Esophagus (tissue), 2 donors: ENCODE measurements at regions not wholly inside any gene's neighbourhood (a gene's known extent, or its start where the extent isn't known, plus 50 kb on each side); places are given as distances from the start of the nearest gene placed in this dataset.

ENCODE experiments used
- H3K27ac ChIP-seq, 2 donors: one replicate each; pipeline ENCODE4 v1.5.1; 2013; ENCODE audit warnings: low read depth in 2 of 2, mild to moderate bottlenecking in 2 of 2, inconsistent platforms in 1 of 2, low read length in 1 of 2, moderate library complexity in 1 of 2
- H3K27me3 ChIP-seq, 2 donors: one replicate each; pipeline ENCODE4 v1.6.1; 2013; ENCODE audit warnings: low read length in 2 of 2, control low read depth in 1 of 2, mild to moderate bottlenecking in 1 of 2; ENCODE audit not compliant: insufficient read depth in 2 of 2, control insufficient read depth in 1 of 2
- H3K36me3 ChIP-seq, 2 donors: one replicate each; pipeline ENCODE4 v1.6.1; 2013; ENCODE audit warnings: low read length in 1 of 2; ENCODE audit not compliant: control insufficient read depth in 2 of 2, insufficient read depth in 2 of 2
- H3K4me1 ChIP-seq, 2 donors: one replicate each; pipeline ENCODE4 v1.6.1; 2013; ENCODE audit warnings: low read length in 1 of 2; ENCODE audit not compliant: control insufficient read depth in 2 of 2, insufficient read depth in 2 of 2
- H3K4me3 ChIP-seq, 2 donors: one replicate each; pipeline ENCODE4 v1.5.1; 2013; ENCODE audit warnings: low read length in 2 of 2, mild to moderate bottlenecking in 2 of 2, low read depth in 1 of 2, moderate library complexity in 1 of 2
- H3K9me3 ChIP-seq, 2 donors: one replicate each; pipeline ENCODE4 v1.6.1; 2013; ENCODE audit warnings: mild to moderate bottlenecking in 2 of 2, low read depth in 1 of 2, low read length in 1 of 2, moderate library complexity in 1 of 2; ENCODE audit not compliant: control insufficient read depth in 2 of 2, insufficient read depth in 1 of 2
- WGBS, 2 donors: extraction: QIAGEN DNeasy Blood & Tissue Kit; methylation state at CpG; one replicate each; pipeline ENCODE4 v1.1.7; 2013; 5-methylcytosine and 5-hydroxymethylcytosine counted together
- donor health status: healthy with polysubstance abuse.
- donor health status: Bipolar disorder and iron deficiency.

DNA sequence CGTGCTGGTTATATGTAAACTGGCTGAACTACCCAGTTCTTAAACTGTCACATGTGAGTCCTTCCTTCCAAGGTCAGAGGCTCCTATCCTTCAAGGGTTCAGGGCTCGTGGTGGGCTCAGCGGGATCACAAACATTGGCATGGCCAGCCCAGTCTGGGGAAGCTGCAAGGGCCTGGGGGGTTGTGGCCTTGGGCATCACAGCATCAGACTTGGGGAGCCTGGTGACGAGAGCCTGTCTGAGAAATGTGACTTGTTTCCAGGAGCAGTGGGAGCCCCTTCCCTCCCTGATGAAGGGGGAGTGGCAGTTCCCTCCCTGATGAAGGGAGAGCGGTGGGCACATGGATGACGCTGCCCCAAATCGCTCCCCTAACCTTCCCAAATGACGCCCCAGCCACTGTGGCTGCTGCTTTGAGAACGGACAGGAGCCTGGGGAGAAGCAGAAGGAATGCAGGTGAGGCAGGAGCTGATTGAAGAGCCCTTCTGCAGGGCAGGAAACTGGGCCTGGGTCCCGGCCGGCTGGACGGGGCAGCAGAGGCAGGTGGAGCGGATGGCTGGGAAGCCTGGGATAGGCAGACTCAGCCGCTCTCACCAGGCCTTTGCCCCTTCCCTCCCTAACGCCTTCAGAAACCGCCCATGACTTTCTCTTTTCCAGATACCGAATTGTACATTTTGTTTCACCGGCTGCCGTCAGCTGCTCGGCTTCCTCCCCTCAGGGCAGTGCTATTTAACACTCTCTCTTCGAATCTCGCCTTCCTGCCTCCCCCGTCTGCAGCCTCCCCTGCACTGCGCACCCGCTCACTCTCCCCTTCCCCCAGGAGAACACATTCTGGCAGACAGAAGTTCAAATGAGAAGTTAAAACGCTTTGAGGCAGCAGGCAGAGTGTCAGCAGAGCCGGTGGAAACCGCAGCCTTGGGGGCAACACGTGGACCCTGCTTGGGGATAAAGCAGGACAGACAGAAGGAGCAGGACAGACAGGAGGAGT, 1486.7 kb downstream of the BRD1 start:
- no peaks in the 10 kb centered on the region for H3K36me3 ChIP-seq
- no peaks in the 10 kb centered on the region for H3K4me1 ChIP-seq
- H3K27ac ChIP-seq: no peak overlapping the region
- no peaks in the 10 kb centered on the region for H3K27me3 ChIP-seq
- H3K9me3 ChIP-seq: no peaks in the 10 kb centered on the region
- H3K4me3 ChIP-seq: no peak overlapping the region
- 28 to 31% methylated on average over 29 of the region's 29 CpGs for WGBS, 2 donors

DNA sequence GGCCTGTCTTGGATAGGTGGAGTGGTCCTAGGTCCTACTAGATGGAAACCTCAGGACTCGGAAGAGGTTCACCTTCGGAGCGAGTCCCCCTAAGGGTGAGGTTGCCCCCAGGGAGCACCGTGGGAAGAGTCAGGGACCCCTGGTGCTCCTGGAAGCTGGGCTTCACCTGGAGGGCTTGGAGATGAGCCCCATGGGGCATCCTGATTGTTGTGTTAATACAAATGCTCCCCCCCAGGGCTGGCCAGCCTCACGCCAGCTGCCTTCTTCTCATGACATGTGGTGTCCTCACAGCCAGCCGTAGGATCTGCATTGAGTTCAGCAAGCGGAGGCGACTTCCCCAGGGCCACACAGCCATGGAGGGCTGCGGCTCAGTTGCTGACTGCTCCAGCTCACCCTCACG, 1487.5 kb downstream of the BRD1 start:
- H3K4me3 ChIP-seq: no peak overlapping the region
- no peaks in the 10 kb centered on the region for H3K9me3 ChIP-seq
- H3K4me1 ChIP-seq: peaks cover 0 to 1% of the 10 kb centered on the region in 2 donors
- no peak overlapping the region for H3K27ac ChIP-seq
- H3K27me3 ChIP-seq: no peaks in the 10 kb centered on the region
- H3K36me3 ChIP-seq: no peaks in the 10 kb centered on the region
- 80% methylated on average over 10 of the region's 10 CpGs for WGBS, 2 donors

DNA sequence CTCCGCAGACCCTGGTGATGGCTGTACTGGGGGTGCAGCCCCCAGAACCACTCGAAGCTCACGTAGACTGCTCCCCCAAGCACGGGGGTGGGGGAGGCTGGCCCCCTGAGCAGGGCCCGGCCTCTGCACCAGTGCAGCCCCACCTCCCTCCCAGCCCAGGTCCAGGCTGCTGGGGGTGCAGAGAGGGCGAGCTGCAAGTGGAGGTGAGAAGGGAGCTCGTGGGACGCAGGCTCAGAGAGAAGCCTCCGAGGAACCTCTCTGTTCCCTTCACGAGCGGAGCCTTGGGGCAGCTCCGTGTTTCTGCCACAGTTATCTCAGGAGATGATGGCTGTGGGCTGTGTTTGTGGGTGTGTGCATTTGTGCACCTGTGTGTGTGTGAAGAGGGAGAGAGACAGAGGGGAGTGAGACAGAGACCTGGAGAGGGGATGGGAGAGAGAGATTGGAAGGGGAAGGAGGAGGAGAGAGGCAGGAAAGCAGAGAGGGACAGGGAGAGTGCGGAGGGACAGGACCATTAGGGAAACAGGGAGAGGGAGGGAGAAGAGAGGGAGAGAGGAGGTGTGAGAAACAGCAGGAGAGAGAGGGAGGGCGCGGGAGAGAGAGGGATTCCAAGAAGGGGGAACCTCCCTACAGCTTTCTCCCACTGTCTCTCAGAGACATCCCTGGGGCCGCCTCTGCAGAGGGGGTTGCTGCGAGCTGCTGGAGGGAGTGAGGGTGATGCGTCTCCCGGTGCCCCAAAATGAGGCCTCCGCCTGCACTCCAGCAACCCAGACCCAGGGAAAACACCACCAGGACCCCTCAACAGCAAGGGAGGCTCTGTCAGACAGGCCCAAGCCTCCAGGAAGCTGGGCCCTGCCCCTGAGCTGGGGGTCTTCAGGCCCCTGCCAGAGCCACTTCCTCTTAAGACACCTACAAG, 1488.6 kb downstream of the BRD1 start:
- no peaks in the 10 kb centered on the region for H3K27me3 ChIP-seq
- no peaks in the 10 kb centered on the region for H3K36me3 ChIP-seq
- H3K9me3 ChIP-seq: no peaks in the 10 kb centered on the region
- H3K27ac ChIP-seq: no peak overlapping the region
- H3K4me1 ChIP-seq: peaks cover 0 to 3% of the 10 kb centered on the region in 2 donors
- 64 to 72% methylated on average over 20 of the region's 20 CpGs for WGBS, 2 donors
- H3K4me3 ChIP-seq: no peak overlapping the region

DNA sequence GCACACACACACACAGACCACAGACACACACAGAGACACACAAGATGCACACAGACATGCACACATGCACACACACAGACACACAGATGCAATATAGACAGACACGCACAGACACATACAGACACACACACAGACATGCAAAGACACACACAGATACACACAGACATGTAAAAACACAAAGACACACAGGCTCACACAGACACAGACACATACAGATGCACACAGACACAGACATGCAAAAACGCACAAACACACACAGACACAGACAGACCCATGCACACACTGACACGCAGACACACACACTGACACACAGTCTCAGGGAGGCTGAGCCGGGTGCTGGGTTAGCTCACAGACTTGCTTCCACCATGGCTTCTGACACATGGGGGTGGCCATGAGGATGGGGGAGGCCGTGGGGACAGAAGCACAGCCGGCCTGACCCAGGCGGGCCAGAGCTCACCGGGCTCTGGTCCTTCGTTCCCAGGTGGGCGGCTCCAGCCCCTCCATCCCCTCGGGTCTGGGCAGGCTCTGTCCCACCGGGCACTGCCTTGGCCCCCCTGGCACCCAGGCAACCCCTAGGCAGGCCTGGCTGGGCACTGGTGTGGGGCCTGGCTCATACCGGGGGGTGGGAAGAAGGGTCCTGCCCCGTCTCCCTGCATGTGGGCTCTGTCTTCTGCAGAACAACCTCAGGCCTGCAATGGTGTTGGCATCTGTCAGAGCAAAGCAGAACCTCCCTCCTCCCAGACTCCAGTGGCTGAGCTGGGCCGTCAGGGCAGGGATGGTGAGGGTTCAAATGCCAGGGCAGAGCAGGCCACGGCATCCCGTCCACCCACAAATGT, 1489.5 kb downstream of the BRD1 start:
- 77 to 81% methylated on average over 17 of the region's 17 CpGs for WGBS, 2 donors
- Histone ChIP-seq H3K27ac (no peak overlapping the region), H3K4me3 (no peak overlapping the region), H3K4me1 (peaks cover 0 to 3% of the 10 kb centered on the region in 2 donors), H3K36me3 (no peaks in the 10 kb centered on the region), H3K27me3 (no peaks in the 10 kb centered on the region), H3K9me3 (no peaks in the 10 kb centered on the region)

DNA sequence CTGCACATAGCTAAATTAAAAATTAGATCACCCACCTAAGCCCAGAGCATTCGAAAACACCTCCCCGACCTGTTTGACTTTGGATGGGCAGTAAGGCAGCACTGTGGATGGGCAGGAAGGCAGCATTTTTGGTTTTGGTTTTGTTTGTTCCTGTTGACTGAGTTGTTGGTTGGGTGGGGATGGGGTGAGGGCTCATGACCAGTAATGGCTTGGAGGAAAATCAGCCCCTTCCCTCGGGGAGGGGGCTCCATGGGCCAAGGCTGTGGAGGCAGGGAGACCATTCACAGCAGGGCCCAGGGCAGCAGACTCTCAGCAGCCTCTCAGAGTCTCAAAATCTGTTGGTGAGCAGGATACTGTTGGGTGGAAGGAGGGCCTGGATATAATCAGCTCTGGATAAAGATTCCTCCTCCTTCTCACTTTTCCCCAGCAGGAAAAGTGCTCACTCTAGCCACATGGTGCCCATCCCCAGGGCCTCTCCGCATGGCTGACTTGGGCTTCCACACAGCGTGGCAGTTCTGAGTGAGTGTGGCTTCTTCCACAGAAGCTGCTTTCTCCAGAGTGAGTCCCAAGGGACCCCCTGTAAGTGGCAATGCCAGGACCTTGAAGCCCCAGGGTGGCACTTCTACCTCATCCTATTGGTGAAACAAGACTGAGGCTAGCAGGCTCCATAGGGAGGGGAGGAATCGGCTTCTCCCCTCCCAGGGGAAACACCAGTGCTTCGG, 1491.2 kb downstream of the BRD1 start:
- H3K36me3 ChIP-seq: no peaks in the 10 kb centered on the region
- peaks cover 0 to 3% of the 10 kb centered on the region in 2 donors for H3K4me1 ChIP-seq
- 82 to 91% methylated on average over 7 of the region's 7 CpGs for WGBS, 2 donors
- H3K27me3 ChIP-seq: no peaks in the 10 kb centered on the region
- H3K4me3 ChIP-seq: no peak overlapping the region
- H3K9me3 ChIP-seq: peaks cover 0 to 2% of the 10 kb centered on the region in 2 donors
- H3K27ac ChIP-seq: no peak overlapping the region

DNA sequence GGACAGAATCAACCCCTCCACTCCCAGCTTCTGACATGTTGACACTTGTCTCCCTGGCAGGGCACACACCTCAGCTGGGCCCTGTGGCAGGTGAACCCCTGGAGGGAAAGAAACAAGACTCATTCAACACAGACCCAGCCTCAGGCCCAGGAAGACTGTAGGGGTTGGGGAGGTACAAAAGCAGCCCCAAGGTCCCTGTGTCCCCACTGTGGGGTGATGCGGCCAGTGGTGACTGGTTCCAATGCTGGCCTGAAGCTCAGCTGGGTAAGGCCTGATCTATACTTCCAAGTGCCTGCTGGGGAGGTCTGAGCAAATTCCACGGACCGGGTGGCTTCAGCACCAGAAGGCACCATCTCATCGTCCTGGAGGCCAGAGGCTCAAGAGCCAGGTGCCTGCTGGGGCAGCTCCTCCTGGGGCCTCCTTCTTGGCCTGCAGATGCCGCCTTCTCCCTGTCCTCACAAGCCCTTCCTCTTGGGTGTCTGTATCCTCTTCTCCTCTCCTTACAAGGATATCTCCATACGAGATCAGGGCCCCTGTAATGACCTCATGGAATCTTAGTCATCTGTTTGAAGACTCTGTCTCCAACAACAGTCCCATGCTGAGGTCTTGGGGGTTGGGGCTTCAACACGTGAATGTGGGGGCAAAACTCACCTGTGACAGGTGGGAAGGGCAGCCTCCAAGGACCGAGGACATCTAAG, 1492.1 kb downstream of the BRD1 start:
- no peaks in the 10 kb centered on the region for H3K36me3 ChIP-seq
- peaks cover 0 to 5% of the 10 kb centered on the region in 2 donors for H3K9me3 ChIP-seq
- H3K27ac ChIP-seq: no peak overlapping the region
- no peaks in the 10 kb centered on the region for H3K27me3 ChIP-seq
- H3K4me3 ChIP-seq: no peak overlapping the region
- H3K4me1 ChIP-seq: peaks cover 0 to 3% of the 10 kb centered on the region in 2 donors
- WGBS, 2 donors: 70 to 73% methylated on average over 8 of the region's 8 CpGs

DNA sequence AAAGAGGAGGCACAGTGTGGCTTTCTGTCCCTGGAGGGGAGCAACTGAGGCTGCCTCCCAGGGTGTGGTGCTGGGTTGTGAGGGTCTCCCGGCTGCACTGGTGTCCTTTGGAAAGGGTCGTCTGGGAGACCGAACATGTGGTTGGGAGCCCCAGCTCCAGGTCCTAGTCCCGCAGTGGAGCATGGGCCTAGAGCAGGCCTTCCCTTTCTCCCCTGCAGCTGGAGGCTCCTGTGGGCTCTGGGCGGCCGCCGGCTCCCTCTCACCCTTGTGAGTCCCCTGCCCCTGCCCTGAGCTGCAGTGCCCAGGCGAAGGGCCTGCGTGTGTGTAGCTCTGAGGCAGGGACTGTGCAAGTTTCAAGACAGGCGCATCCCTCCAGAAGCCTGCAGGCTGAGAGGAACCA, 1492.7 kb downstream of the BRD1 start:
- Histone ChIP-seq H3K36me3 (no peaks in the 10 kb centered on the region), H3K9me3 (peaks cover 0 to 8% of the 10 kb centered on the region in 2 donors), H3K27me3 (no peaks in the 10 kb centered on the region), H3K4me3 (no peak overlapping the region), H3K4me1 (peaks cover 0 to 3% of the 10 kb centered on the region in 2 donors), H3K27ac (no peak overlapping the region)
- 83 to 84% methylated on average over 10 of the region's 10 CpGs for WGBS, 2 donors
